Sigmoid colon (tissue), 6 donors: ENCODE measurements at regions not wholly inside any gene's neighbourhood (a gene's known extent, or its start where the extent isn't known, plus 50 kb on each side); places are given as distances from the start of the nearest gene placed in this dataset.

Experiments used
- DNase-seq: peaks from one replicate; pipeline ENCODE4 v3.0.0-alpha.2; 2019
- H3K27ac ChIP-seq, 4 donors: fragments of 200-600 bp; sonication (generic); one replicate each; pipeline ENCODE4 v1.5.1; 2016 to 2019; ENCODE audit warnings: mild to moderate bottlenecking in 1 of 4
- H3K27me3 ChIP-seq, 3 donors: fragments of 200-600 bp; sonication (generic); one replicate each; pipeline ENCODE4 v1.5.1; 2019; ENCODE audit warnings: mild to moderate bottlenecking in 1 of 3
- H3K36me3 ChIP-seq, 4 donors: fragments of 200-600 bp; sonication (generic); one replicate each; pipeline ENCODE4 v1.5.1; 2016 to 2019
- H3K4me1 ChIP-seq, 4 donors: fragments of 200-600 bp; sonication (generic); one replicate each; pipeline ENCODE4 v1.5.1; 2017 to 2019
- H3K4me3 ChIP-seq, 4 donors: fragments of 200-600 bp; sonication (generic); one replicate each; pipeline ENCODE4 v1.5.1; 2017 to 2019; ENCODE audit warnings: mild to moderate bottlenecking in 2 of 4, moderate library complexity in 1 of 4
- H3K9me3 ChIP-seq, 4 donors: fragments of 200-600 bp in 3 of 4; sonication (generic) in 3 of 4; one replicate each; pipeline versions ENCODE4 v1.5.1 to v1.6.1; 2013 to 2019
- EP300 ChIP-seq, 4 donors: sonication (generic); formaldehyde crosslinking; IDR thresholded peaks; one replicate each; pipeline ENCODE4 v1.6.1; 2017; ENCODE audit warnings: antibody characterized with exemption in 4 of 4
- POLR2A ChIP-seq, 2 donors: fragments of 450-650 bp; IDR thresholded peaks; one replicate each; pipeline ENCODE4 v1.6.1; 2016; ENCODE audit warnings: antibody characterized with exemption in 2 of 2, mild to moderate bottlenecking in 2 of 2, moderate library complexity in 2 of 2
- POLR2AphosphoS5 ChIP-seq, 4 donors: sonication (generic); formaldehyde crosslinking; IDR thresholded peaks; one replicate each; pipeline ENCODE4 v1.6.1; 2017; ENCODE audit warnings: antibody characterized with exemption in 4 of 4
- WGBS, 2 donors: extraction: QIAGEN DNeasy Blood & Tissue Kit; methylation state at CpG; one replicate each; pipeline ENCODE4 v1.1.7; 2013; 5-methylcytosine and 5-hydroxymethylcytosine counted together
- intact Hi-C: fragments of 100-400 bp; cut with DNase I; formaldehyde crosslinking; loops from one replicate; pipeline ENCODE4 v1.15.1; 2023
- TF ChIP-seq, protein P1 (sequence below), 4 experiments: fragments of 450-650 bp in 3 of 4; fragments of 200-600 bp in 1 of 4; IDR thresholded peaks; one replicate each; pipeline ENCODE4 v1.5.1; 2016 to 2019; ENCODE audit warnings: antibody characterized with exemption in 4 of 4, mild to moderate bottlenecking in 3 of 4, moderate library complexity in 2 of 4
- donor health status: healthy with polysubstance abuse.
- donor health status: healthy.

DNA sequence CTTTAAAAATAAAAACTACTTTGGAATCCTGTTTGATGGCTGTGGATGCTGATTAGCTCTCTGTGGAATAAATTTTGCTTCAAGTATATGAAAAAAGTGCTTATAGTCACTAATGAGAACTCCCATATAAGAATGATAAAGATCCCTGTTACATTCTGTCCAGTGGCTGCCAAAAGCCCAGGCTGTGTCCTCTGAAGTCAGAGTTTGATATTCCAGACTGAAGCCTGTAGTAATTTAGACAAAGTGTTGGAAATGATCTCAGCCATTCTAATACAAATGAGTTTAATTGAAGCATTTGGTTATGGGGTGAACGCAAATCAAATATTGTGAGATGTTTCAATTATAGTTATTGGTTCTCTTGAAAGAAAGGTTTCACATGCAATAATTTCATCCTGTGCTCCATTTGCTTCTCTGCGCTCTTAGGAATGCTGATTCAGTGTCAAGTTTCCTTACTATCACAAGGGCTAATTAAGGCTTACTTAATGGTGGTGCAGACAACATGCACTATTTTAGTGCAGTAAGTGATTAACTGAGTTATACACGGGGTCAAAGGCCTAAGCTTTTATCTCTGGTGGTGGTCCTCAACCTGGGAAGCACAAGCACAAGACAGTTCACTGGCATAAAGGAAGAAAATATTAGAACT is 867.6 kb downstream of the SORCS1 start:
- no peak overlapping the region for H3K4me3 ChIP-seq
- intact Hi-C loops = no loop called here
- no peaks in the 10 kb centered on the region for H3K36me3 ChIP-seq
- DNase-seq = no peak
- WGBS, 2 donors = 36 to 56% methylated on average over 3 of the region's 3 CpGs
- no peaks in the 10 kb centered on the region for H3K9me3 ChIP-seq
- no peaks in the 10 kb centered on the region for H3K4me1 ChIP-seq
- H3K27me3 ChIP-seq = no peaks in the 10 kb centered on the region
- TF ChIP-seq POLR2AphosphoS5 (IDR thresholded peaks at IDR 0.05) (no peak), EP300 (IDR thresholded peaks at IDR 0.05) (no peak)
- TF ChIP-seq, protein P1, sequence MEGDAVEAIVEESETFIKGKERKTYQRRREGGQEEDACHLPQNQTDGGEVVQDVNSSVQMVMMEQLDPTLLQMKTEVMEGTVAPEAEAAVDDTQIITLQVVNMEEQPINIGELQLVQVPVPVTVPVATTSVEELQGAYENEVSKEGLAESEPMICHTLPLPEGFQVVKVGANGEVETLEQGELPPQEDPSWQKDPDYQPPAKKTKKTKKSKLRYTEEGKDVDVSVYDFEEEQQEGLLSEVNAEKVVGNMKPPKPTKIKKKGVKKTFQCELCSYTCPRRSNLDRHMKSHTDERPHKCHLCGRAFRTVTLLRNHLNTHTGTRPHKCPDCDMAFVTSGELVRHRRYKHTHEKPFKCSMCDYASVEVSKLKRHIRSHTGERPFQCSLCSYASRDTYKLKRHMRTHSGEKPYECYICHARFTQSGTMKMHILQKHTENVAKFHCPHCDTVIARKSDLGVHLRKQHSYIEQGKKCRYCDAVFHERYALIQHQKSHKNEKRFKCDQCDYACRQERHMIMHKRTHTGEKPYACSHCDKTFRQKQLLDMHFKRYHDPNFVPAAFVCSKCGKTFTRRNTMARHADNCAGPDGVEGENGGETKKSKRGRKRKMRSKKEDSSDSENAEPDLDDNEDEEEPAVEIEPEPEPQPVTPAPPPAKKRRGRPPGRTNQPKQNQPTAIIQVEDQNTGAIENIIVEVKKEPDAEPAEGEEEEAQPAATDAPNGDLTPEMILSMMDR (IDR thresholded peaks at IDR 0.05) = no peak
- H3K27ac ChIP-seq = no peak overlapping the region

DNA sequence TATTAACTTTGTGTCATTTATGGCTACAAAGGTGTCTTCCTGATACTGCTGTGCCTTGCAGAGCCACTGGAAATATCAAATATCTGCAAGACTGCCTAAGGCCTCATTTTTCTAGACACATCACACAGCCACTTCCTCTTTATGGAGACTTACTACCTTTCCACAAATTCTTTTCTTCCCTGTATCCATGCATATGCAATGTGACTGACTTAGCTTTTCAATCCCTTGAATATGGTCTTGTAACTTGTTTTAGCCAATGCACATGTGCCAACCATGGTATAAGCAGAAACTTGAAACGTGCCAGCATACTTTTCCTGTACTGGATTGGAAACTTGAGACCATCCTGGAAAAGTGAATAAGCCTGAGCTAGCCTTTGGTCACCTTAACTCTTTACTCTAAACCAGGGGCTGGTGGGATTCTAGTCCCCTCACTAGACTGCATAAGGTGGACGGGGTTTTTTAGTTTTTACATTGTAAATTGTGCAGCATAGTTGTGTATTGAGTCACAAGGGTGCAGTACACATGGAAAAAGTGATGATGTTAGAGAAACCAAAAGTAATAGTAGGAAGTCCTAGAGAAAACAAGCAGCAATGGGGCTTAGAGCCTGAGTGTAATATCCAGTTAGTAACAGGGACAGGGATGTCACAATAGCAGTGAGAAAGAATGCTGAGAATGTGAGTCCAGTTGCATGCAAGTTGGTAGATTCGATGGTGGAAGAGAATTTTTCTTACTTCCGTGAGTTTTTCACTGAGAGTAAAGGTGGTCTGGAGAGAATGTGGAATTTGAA is 879.5 kb downstream of the SORCS1 start:
- Histone ChIP-seq H3K4me3 (no peak overlapping the region), H3K9me3 (no peaks in the 10 kb centered on the region), H3K27me3 (no peaks in the 10 kb centered on the region), H3K27ac (no peak overlapping the region), H3K4me1 (no peaks in the 10 kb centered on the region), H3K36me3 (no peaks in the 10 kb centered on the region)
- DNase-seq = no peak
- intact Hi-C loops = no loop called here
- 38 to 64% methylated on average over 4 of the region's 4 CpGs for WGBS, 2 donors
- no peak for TF ChIP-seq POLR2A (IDR thresholded peaks at IDR 0.05)

DNA sequence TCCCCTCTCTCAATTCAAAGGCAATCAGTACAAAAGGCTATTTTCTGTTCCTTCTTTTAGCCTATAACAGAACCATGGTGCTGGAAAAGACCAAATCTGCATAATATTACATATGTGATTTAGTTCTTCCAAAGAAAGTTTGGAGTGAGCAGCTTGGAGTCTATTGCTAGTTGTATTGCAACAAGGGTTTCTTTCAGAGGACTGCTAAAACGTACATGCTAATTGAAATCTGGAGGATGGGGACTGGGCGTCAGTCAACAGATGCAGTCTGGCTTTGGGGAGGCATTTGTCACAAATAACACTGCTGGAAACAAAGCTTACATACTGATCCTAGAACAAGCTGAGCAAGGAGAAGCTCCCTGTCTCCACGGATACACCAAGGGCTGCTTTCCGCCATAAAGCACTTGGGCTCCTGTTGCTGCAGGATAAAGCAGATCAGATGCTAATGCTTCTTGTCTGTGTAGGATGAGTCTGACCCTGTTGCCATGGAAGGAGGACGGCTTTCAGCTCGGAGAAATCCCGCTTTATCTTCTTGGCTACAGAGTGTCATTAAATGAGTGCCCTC is 883.5 kb downstream of the SORCS1 start:
- H3K27ac ChIP-seq = no peak overlapping the region
- no peaks in the 10 kb centered on the region for H3K4me1 ChIP-seq
- TF ChIP-seq, protein P1 (IDR thresholded peaks at IDR 0.05) = no peak
- TF ChIP-seq POLR2A (IDR thresholded peaks at IDR 0.05) (no peak), EP300 (IDR thresholded peaks at IDR 0.05) (no peak), POLR2AphosphoS5 (IDR thresholded peaks at IDR 0.05) (no peak)
- no peaks in the 10 kb centered on the region for H3K27me3 ChIP-seq
- H3K4me3 ChIP-seq = no peak overlapping the region
- 69 to 71% methylated on average over 7 of the region's 7 CpGs for WGBS, 2 donors
- intact Hi-C loops = no loop called here
- no peak for DNase-seq
- H3K9me3 ChIP-seq = no peaks in the 10 kb centered on the region
- no peaks in the 10 kb centered on the region for H3K36me3 ChIP-seq

DNA sequence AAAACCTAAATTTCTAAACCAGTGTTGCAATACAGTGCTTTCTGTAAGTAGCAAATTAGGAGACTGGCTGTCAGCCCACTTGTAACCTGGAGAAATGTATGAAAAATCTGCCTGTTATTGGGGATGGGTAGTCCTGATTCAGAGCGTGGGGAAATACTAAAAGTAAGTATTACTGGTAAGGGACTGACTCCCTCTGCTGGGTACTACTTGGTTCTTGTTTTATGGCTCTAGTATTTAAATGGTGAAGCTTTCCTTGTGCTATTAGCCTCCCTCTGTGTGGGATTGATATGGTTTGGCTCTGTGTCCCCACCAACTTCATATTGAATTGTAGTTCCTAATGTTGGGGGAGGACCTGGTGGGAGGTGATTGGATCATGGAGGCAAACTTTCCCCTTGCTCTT is 886.1 kb downstream of the SORCS1 start:
- intact Hi-C loops = no loop called here
- Histone ChIP-seq H3K9me3 (no peaks in the 10 kb centered on the region), H3K36me3 (no peaks in the 10 kb centered on the region), H3K27me3 (no peaks in the 10 kb centered on the region), H3K4me3 (no peak overlapping the region), H3K4me1 (no peaks in the 10 kb centered on the region), H3K27ac (no peak overlapping the region)
- TF ChIP-seq POLR2AphosphoS5 (IDR thresholded peaks at IDR 0.05) = no peak
- TF ChIP-seq POLR2A (IDR thresholded peaks at IDR 0.05) = no peak
- no peak for TF ChIP-seq EP300 (IDR thresholded peaks at IDR 0.05)
- TF ChIP-seq, protein P1 (IDR thresholded peaks at IDR 0.05) = no peak
- 34 to 52% methylated on average over 1 of the region's 1 CpG for WGBS, 2 donors
- DNase-seq = no peak

DNA sequence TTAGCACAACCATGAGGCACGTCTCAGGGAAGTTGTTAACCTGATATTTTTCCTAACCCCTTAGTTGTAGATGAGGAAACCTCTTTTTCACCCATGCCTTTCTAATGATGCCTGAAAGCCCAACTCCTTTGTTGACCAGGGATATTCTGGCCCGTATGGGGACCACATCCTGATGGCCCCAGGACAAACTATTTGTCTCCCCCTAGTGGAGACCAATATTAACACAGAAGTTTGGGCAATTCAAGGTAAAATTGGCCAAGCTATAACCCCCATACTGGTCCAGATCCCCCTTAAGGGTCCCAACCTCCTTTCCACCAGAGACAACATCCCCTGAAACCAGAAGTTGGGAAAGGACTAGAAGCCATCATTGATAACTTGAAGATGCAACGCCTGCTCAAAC is 893.3 kb downstream of the SORCS1 start:
- intact Hi-C loops = no loop called here
- TF ChIP-seq POLR2AphosphoS5 (IDR thresholded peaks at IDR 0.05) (no peak), POLR2A (IDR thresholded peaks at IDR 0.05) (no peak), EP300 (IDR thresholded peaks at IDR 0.05) (no peak)
- TF ChIP-seq, protein P1 (IDR thresholded peaks at IDR 0.05) = no peak
- Histone ChIP-seq H3K9me3 (no peaks in the 10 kb centered on the region), H3K4me1 (no peaks in the 10 kb centered on the region), H3K36me3 (no peaks in the 10 kb centered on the region), H3K27ac (no peak overlapping the region), H3K4me3 (no peak overlapping the region), H3K27me3 (no peaks in the 10 kb centered on the region)
- no peak for DNase-seq
- 81 to 84% methylated on average over 3 of the region's 3 CpGs for WGBS, 2 donors
